SKM-1 treated with dmso at 0.1 percent for 144 hours (cell line): ENCODE measurements at regions not wholly inside any gene's neighbourhood (a gene's known extent, or its start where the extent isn't known, plus 50 kb on each side); places are given as distances from the start of the nearest gene placed in this dataset.
"Not testable (repeated sequence)": the region's sequence is repeated elsewhere in the genome, so short reads cannot be mapped to it uniquely, and the experiment has no call there.

Experiments
- DNase-seq: peaks from one replicate; lab custom pipeline; 2025; ENCODE audit not compliant: unreplicated experiment; lab: John Stamatoyannopoulos, UW

DNA sequence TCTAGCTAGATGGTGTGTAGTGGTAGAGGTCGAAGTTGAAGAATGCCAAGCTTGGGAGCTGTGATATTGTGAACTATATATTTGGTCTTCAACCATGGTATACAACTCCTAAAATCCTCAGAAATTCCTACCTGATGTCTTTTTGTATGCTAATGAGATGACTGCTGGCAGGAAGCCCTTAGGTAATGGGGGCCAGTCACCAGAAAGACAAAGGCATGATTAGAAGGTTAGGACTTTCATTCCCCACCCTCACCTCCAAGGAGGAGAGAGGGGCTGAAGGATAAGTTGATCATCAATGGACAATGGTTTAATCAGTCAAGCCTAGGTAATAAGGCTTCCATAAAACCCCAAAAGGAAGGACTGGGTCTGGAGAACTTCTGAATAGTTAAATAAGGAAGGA, 285.7 kb upstream of the POU5F2 start:
- DNase-seq: no peak

DNA sequence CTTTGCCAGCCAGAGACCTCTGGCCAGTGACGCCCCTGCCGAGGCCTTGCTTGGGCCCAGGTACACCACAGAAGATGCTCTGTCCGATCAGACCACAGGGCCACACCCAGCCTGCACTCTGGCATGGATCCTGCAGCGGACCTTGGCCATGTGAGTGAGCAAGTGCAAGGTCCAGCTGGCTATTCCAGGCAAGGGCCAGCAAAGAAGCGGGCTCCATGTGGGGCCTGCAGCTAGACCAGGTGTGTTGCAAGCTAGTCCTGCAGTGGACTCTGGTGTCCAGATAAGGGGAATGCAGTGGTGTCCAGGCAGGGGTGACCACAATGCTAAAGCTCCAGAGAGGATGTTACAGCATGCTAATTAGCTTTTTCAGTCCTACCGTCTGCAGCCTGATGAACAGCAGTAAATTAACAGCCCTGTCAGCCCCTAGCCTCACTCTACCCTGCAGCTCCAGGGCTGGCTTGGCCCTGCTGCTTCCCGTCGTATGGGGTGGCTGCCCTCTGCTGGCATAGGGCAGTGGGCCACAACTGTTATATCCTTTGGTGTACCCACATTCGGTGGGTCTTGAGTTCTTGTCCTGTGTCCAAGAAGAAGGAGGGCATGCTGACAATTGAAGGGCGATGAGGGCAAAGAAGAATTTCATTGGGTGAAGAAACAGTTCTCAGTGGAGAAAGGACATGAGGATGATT, 284.5 kb upstream of the POU5F2 start:
- DNase-seq: no peak

DNA sequence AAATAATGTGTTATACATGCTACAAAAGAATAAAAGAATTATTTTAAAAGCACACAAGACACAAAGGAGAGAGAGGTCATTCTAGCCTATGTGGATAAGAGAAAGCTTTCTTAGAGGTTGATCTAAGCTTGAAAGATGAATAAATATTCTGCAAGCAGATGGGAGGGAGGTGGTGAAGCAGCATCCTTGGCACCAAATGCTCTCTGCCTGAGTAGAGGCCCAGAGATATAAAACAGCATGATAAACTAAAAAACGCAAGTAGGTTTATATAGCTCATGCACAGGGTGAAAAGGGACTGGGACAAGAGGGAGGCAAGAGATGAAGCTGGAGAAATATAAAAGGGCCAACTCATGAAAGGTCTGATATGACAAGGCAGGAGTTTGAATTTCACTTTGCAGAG, 283.2 kb upstream of the POU5F2 start:
- DNase-seq: no peak

GRCh38 chr5:94024101-94024500, 282.7 kb upstream of the POU5F2 start:
- no peak for DNase-seq

DNA sequence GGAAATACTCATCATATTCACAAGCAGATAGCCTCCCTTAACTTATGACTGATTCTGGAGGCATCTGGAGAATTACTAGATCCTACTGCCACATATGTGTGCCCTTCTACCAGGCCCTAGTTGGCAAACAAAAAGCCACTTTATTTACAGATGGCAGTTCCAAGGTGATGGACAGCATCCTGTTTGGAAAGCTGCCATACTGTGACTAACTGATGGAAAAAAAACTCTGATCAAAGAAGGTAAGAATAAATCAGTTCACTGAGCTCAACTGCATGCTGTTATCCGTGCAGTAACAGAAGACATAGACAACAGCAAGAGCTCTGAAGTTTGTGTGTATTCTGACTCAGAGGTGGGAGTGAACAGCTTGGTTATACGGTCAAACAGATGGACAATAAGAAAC, 279.8 kb upstream of the POU5F2 start:
- DNase-seq: no peak

DNA sequence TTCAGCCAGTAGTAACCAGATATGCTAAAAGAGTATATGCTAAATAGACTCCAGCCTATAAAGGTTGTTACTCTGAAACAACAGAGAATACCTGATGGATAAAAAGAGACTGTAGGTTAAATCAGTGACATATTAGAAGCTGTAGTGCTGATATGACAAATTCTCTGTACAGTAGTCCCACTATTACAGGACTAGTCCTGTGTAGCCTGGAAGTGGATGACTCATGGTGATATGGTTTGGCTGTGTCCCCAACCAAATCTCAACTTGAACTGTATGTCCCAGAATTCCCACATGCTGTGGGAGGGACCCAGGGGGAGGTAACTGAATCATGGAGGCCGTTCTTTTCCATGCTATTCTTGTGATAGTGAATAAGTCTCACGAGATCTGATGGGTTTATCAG, 276.2 kb upstream of the POU5F2 start:
- DNase-seq: no peak

DNA sequence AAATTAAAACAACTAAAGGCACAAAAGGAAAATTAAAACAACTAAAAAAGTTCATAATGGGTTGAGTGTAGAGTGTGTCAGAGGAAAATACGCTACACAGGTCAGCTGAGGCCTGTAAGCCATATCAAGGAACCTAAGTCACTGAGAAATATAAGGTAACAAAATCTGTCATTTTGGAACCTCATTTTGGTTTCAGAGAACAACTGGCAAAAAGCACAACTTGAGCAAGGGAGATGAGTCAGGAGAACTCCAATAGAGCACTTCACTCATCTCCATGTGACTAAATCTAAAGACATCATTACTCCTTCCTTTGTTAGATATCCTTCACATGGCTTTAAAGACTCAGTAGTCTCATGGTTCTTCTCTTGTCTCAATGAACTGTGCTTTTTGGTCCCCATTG, 269.4 kb upstream of the POU5F2 start:
- DNase-seq: no peak

- DNase-seq: no peak
These were observed 267.8 kb upstream of the POU5F2 start for GRCh38 chr5:94009161-94009560.

DNA sequence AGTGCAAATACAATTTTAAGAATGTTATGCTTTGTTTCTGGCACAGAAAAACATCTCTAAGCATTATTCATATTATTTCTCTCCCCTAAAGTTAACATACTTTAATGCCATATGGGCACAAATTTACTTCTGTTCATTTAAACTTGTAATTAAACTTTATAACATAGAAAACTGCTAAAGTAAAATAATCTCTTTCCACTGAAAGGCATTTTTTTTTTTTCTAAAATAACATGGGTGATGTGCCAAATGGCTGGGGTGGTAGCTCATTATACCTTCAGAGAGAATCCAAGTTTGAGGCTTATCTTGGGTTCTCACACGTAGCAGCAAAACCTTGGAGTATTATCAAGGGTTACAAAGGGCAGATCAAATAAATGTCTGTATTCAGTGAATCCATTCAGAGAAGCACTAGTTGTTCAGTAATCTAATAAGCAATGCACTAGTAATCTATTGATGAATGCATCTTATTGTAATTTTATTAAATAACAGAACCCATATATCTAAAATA, 257.6 kb upstream of the POU5F2 start:
- DNase-seq: no peak

DNA sequence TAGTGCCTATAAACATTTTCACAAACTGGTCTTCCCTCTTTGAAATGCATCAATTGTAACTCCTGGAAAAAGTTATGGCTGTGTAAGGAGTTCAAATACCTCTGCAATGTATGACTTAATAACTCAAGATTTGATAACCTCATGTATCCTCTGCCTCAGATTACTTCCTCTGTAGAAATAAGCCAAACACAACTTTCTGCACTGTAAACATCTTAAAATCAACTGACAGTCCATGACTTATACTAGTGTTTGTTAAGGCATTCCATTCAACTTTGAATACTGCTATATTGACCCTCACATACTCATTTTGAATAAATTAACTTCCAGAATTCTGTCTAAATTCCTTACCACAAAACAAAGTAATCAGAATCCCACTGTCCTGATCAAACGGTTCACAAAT, 256.2 kb upstream of the POU5F2 start:
- no peak for DNase-seq

- DNase-seq: no peak
These were observed 253.8 kb upstream of the POU5F2 start for GRCh38 chr5:93995126-93995621.

- no peak for DNase-seq
These were observed 251.8 kb upstream of the POU5F2 start for GRCh38 chr5:93993161-93993560.

- no peak for DNase-seq
These were observed 249.2 kb upstream of the POU5F2 start for GRCh38 chr5:93990504-93991070.

DNA sequence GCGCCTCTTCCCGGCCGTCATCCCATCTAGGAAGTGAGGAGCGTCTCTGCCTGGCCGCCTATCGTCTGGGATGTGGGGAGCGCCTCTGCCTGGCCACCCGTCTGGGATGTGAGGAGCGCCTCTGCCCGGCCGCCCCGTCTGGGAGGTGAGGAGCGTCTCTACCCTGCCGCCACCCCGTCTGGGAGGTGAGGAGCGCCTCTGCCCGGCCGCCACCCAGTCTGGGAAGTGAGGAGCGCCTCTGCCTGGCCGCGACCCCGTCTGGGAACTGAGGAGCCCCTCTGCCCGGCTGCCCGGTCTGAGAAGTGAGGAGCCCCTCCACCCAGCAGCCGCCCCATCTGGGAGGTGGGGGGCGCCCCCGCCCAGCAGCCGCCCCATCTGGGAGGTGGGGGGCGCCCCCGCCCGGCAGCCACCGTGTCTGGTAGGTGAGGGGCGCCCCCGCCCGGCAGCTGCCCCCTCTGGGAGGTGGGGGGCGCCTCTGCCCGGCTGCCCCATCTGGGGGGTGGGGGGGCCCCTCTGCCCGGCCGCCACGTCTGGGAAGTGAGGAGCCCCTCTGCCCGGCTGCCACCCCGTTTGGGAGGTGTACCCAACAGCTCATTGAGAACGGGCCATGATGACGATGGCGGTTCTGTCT, 244.7 kb upstream of the POU5F2 start:
- DNase-seq: not testable (repeated sequence)

DNA sequence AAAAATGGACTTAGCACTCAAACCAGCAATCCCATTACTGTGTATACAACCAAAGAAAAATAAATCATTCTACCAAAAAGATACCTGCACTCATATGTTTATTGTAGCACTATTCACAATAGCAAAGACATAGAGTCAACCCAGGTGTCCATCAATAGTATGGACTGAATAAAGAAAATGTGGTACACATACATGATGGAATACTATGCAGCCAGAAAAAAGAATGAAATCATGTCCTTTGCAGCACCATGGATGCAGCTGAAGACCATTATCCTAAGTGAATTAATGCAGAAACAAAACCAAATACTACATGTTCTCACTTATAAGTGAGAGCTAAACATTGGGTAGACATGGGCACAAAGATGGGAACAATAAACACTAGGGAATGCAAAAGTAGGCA, 236.8 kb upstream of the POU5F2 start:
- no peak for DNase-seq

DNA sequence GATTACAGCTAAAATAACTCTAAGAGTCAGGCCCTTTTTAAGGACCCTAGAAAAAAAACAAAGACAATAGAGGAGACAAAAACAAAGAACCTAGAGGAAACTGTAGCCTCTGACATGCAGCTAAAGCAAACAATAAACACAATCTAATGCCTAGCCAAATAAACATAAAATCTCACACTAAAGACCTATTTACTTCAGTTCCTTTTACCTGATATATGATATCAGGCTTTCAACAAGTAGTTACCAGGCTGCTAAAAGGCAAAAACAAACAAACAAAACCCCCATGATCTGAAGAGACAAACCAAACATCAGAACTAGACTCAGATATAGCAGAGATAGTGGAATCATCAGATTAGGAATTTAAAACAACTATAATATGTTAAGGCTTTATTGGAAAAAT, 226.5 kb upstream of the POU5F2 start:
- DNase-seq: no peak

- no peak for DNase-seq
These were observed 223.0 kb upstream of the POU5F2 start for GRCh38 chr5:93964421-93964820.

DNA sequence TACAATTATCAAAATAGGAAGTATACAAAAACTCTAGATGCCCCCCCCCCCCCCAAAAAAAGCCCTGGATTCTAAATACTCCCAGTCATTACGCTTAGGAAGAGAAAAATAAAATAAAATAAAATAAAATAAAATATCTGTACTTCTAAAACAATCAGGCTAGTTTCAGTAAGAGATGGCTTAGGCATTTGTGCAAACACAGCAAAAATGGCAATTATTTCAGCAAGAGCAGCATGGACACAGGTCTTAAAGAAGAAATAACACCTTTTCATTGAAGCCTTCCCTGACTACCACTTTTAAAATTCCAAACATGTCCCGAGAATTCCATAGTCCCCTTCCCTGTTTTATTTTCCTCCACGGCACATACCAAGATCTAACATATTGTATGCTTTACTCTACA, 218.6 kb upstream of the POU5F2 start:
- no peak for DNase-seq

DNA sequence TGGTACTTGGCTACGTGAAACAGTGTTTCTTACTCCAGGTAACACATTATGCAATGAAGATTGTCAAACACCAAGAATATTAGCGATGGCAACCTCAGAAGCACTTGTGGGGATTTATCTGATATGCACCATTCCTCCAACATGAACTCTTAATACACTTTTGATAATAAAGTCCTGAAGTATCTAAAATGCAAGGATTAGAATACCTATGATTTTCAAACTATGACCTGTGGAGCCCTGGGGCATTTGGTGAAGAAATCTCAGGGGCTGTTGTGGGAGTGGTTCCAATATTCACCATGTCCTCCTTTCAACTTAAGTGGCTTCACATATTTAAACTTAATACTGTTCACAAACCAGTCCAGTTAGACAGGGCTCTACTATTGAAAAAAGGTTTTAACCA, 214.6 kb upstream of the POU5F2 start:
- DNase-seq: no peak

DNA sequence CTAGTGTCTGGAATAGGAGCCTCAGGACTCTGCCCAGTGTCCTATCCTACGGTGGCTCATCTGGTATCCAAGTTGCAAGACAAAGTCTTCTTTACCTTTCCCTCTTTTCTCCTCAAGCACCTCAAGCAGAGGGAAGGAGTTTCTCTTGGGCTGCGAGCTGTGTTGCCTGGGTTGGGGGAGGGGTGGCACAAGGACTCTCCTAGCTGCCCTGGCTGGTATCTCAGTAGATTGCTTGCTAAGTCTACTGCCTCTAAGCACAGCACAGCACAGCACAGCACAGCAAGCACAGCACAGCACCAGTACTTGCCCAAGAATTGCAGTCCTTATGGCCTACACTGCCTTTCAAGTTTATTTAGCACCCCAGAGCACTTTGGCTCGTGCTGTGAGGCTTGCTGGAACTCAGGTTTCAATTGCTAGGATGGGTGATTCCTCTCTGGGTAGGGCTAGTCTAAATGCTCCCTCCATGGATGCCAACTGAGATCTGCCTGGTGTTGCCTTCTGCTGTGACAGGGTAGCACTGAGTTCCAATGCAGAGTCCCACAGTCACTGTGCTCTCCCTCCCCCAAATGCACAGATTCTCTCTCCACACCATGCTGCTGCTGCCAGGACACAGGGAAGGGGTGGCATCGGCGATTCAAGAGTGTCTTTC, 213.1 kb upstream of the POU5F2 start:
- DNase-seq: no peak

DNA sequence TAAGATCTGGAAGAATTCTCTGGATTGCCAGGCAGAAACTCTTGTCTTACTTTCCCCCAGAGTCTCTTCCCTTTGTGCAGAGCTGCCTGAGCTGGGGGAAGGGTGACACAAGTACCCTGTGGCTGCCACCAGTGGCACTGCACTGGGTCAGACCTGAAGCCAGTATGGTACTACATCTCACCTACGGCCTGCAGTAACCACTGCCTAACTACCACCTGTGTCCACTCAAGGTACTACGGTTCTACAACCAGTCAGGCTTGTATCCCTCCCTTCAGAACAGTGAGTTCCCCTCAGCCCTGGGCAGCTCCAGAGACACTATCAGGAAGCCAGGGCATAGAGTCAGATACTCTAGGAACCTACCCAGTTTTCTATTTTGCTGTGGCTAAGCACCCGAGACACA, 212.0 kb upstream of the POU5F2 start:
- DNase-seq: no peak

DNA sequence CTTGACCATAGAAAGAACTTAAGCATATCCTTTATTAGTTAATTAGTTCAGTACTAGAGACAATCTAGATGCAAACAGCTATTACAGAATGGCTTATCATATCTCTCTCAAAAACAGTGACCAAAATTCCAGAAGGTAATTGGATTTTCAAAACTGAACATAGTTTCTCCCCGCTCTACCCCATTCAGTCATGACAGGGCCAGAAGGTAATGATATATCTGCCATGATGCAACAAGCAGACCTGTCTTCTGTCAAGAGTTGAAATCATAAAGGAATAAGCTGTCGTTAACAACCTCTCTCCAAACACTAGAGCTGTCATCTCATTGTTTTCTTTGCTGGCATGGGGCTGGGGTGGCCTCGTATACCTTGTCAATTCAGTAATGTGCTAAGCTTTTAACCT, 200.5 kb upstream of the POU5F2 start:
- DNase-seq: no peak
